HG02678 (cell line): ENCODE measurements at regions not wholly inside any gene's neighbourhood (a gene's known extent, or its start where the extent isn't known, plus 50 kb on each side); places are given as distances from the start of the nearest gene placed in this dataset.
"Not testable (repeated sequence)": the region's sequence is repeated elsewhere in the genome, so short reads cannot be mapped to it uniquely, and the experiment has no call there.

ENCODE experiments used
- ATAC-seq: cut with Tn5 transposase; IDR thresholded peaks from one replicate; pipeline ENCODE4 v1.9.1; 2021; ENCODE audit warnings: mild to moderate bottlenecking, moderate library complexity; ENCODE audit not compliant: unreplicated experiment

GRCh38 chr5:26003966-26004365, 1034.4 kb downstream of the CDH9 start:
- no peak for ATAC-seq

GRCh38 chr5:25995209-25995608, 1043.2 kb downstream of the CDH9 start:
- no peak for ATAC-seq

- ATAC-seq, result no peak
Measured at GRCh38 chr5:25993701-25994100, 1044.7 kb downstream of the CDH9 start.

GRCh38 chr5:25991639-25992038, 1046.7 kb downstream of the CDH9 start:
- no peak for ATAC-seq

GRCh38 chr5:25990771-25991170, 1047.6 kb downstream of the CDH9 start:
- ATAC-seq, result no peak

- ATAC-seq, result no peak
Measured at GRCh38 chr5:25979086-25979485, 1059.3 kb downstream of the CDH9 start.

GRCh38 chr5:25975885-25976284, 1062.5 kb downstream of the CDH9 start:
- ATAC-seq, result no peak

- no peak for ATAC-seq
Measured at GRCh38 chr5:25974451-25974850, 1063.9 kb downstream of the CDH9 start.

GRCh38 chr5:25970906-25971489, 1067.4 kb downstream of the CDH9 start:
- ATAC-seq, result no peak

GRCh38 chr5:25969042-25969441, 1069.3 kb downstream of the CDH9 start:
- not testable (repeated sequence) for ATAC-seq

- no peak for ATAC-seq
Measured at GRCh38 chr5:25964009-25964372, 1074.4 kb downstream of the CDH9 start.

GRCh38 chr5:25963251-25964008, 1075.0 kb downstream of the CDH9 start:
- no peak for ATAC-seq

GRCh38 chr5:25955337-25955736, 1083.0 kb downstream of the CDH9 start:
- no peak for ATAC-seq

- ATAC-seq, result no peak
Measured at GRCh38 chr5:25950681-25951080, 1087.7 kb downstream of the CDH9 start.

GRCh38 chr5:25948278-25948677, 1090.1 kb downstream of the CDH9 start:
- ATAC-seq, result no peak

- ATAC-seq, result no peak
Measured at GRCh38 chr5:25944786-25945185, 1093.6 kb downstream of the CDH9 start.

GRCh38 chr5:25909163-25909562, 1129.2 kb downstream of the CDH9 start:
- ATAC-seq, result no peak

GRCh38 chr5:25905646-25906045, 1132.7 kb downstream of the CDH9 start:
- no peak for ATAC-seq

- no peak for ATAC-seq
Measured at GRCh38 chr5:25892211-25892610, 1146.2 kb downstream of the CDH9 start.

- no peak for ATAC-seq
Measured at GRCh38 chr5:25891691-25892090, 1146.7 kb downstream of the CDH9 start.

GRCh38 chr5:25881318-25882036, 1156.9 kb downstream of the CDH9 start:
- no peak for ATAC-seq

GRCh38 chr5:25863811-25864210, 1174.6 kb downstream of the CDH9 start:
- ATAC-seq, result no peak
